22Rv1 (cell line): ENCODE measurements at regions not wholly inside any gene's neighbourhood (a gene's known extent, or its start where the extent isn't known, plus 50 kb on each side); places are given as distances from the start of the nearest gene placed in this dataset.

Experiments
- H3K27ac ChIP-seq: fragments of 450-650 bp; 2 replicates; pipeline ENCODE4 v1.5.1; 2017
- ZFX ChIP-seq: fragments of 450-650 bp; IDR thresholded peaks from 2 replicates; pipeline ENCODE4 v1.6.1; 2017; ENCODE audit warnings: antibody characterized with exemption, borderline replicate concordance
- TF ChIP-seq, protein P1 (sequence below): fragments of 450-650 bp; IDR thresholded peaks from 2 replicates; pipeline ENCODE4 v1.5.1; 2017; ENCODE audit warnings: mild to moderate bottlenecking

DNA sequence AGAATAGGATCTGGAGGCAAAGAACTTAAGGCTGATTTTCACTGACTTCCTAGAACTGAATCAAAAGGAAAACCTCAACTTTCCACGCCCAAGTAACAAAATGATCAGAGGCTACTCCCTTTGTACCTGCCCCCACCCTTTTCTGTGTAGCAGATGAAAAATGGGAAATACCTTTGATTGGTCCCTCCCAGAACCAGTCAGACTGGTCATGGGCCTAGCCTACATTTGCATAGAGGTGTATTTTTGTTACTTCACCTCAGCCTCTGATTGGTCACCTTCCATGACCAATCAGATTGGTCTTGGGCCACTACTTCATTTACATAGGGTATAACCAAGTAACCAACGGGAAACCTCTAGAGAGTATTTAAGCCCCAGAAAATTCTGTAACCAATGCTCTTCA, 1553.5 kb upstream of the C9orf72 start:
- H3K27ac ChIP-seq, result no peak overlapping the region
- TF ChIP-seq ZFX, result no peak
- TF ChIP-seq, protein P1, sequence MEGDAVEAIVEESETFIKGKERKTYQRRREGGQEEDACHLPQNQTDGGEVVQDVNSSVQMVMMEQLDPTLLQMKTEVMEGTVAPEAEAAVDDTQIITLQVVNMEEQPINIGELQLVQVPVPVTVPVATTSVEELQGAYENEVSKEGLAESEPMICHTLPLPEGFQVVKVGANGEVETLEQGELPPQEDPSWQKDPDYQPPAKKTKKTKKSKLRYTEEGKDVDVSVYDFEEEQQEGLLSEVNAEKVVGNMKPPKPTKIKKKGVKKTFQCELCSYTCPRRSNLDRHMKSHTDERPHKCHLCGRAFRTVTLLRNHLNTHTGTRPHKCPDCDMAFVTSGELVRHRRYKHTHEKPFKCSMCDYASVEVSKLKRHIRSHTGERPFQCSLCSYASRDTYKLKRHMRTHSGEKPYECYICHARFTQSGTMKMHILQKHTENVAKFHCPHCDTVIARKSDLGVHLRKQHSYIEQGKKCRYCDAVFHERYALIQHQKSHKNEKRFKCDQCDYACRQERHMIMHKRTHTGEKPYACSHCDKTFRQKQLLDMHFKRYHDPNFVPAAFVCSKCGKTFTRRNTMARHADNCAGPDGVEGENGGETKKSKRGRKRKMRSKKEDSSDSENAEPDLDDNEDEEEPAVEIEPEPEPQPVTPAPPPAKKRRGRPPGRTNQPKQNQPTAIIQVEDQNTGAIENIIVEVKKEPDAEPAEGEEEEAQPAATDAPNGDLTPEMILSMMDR, result no peak

GRCh38 chr9:29129763-29130162, 1556.5 kb upstream of the C9orf72 start:
- TF ChIP-seq, protein P1, result no peak
- no peak for TF ChIP-seq ZFX
- H3K27ac ChIP-seq, result no peak overlapping the region

GRCh38 chr9:29144476-29144875, 1571.2 kb upstream of the C9orf72 start:
- TF ChIP-seq, protein P1, result no peak
- TF ChIP-seq ZFX, result no peak
- H3K27ac ChIP-seq, result no peak overlapping the region

GRCh38 chr9:29150606-29151005, 1577.3 kb upstream of the C9orf72 start:
- TF ChIP-seq, protein P1, result no peak
- TF ChIP-seq ZFX, result no peak
- no peak overlapping the region for H3K27ac ChIP-seq

DNA sequence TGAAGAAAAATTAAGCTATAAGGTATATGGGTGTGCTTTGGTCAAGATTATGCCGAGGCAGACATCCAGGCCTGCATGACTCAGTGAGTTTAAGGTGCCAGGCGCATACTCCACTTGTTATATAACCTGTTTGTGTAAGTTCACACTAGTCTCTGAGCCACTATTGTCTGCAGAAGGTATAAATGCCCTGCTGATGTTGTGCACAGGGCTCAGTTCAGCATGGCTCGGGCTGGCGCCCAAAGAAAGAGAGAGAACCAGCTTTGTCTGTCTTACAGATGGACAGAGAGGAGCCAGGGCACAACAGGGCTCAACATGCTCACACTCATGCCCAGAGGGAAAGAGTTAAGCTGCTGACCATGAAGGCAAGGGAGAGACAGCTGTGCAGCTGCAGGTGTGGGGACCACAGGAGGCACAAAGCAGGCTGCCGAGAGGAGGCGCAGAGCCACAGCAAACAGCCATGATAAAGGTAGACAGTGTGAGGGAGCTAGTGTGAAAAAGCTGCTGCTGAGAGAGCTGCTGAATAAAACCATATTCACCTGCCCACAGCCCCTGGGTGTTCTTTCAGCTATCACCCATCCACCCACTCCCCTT, 1587.6 kb upstream of the C9orf72 start:
- H3K27ac ChIP-seq, result no peak overlapping the region
- TF ChIP-seq ZFX, result no peak
- TF ChIP-seq, protein P1, result no peak

DNA sequence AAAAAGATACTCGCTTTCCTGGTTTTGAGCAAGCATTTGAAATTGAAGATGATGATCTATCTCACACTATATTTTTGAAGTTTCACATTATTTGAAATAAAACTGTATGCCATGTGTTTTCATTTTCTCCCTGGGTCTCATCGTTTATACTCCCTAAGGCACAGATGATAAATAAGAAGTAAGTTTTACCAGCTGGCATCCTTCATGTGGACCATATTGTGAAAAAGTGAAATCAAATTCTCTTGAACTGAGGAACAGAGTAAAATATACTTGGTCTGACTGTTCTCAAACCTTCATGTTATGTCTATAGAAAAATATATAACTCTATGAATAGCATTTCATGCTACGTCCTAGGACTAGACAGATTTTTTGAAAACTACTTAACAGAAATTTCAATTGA, 1600.9 kb upstream of the C9orf72 start:
- TF ChIP-seq ZFX, result no peak
- TF ChIP-seq, protein P1, result no peak

GRCh38 chr9:29176231-29176630, 1603.0 kb upstream of the C9orf72 start:
- TF ChIP-seq ZFX, result no peak
- TF ChIP-seq, protein P1, result no peak
- no peak overlapping the region for H3K27ac ChIP-seq

More for the DNA sequence above, 1600.9 kb upstream of the C9orf72 start:
- no peak overlapping the region for H3K27ac ChIP-seq
